LNCAP (cell line): ENCODE measurements at regions not wholly inside any gene's neighbourhood (a gene's known extent, or its start where the extent isn't known, plus 50 kb on each side); places are given as distances from the start of the nearest gene placed in this dataset.

Experiments
- TF ChIP-seq, protein P1 (sequence below): fragments of 450-650 bp; IDR thresholded peaks from 2 replicates; pipeline ENCODE4 v1.5.1; 2017; ENCODE audit warnings: mild to moderate bottlenecking

- TF ChIP-seq, protein P1, sequence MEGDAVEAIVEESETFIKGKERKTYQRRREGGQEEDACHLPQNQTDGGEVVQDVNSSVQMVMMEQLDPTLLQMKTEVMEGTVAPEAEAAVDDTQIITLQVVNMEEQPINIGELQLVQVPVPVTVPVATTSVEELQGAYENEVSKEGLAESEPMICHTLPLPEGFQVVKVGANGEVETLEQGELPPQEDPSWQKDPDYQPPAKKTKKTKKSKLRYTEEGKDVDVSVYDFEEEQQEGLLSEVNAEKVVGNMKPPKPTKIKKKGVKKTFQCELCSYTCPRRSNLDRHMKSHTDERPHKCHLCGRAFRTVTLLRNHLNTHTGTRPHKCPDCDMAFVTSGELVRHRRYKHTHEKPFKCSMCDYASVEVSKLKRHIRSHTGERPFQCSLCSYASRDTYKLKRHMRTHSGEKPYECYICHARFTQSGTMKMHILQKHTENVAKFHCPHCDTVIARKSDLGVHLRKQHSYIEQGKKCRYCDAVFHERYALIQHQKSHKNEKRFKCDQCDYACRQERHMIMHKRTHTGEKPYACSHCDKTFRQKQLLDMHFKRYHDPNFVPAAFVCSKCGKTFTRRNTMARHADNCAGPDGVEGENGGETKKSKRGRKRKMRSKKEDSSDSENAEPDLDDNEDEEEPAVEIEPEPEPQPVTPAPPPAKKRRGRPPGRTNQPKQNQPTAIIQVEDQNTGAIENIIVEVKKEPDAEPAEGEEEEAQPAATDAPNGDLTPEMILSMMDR, result no peak
These were observed 205.2 kb upstream of the CASK start for GRCh38 chrX:42128587-42128986.

GRCh38 chrX:42128020-42128419, 204.7 kb upstream of the CASK start:
- TF ChIP-seq, protein P1, result no peak

GRCh38 chrX:42127563-42127962, 204.2 kb upstream of the CASK start:
- TF ChIP-seq, protein P1, result no peak

GRCh38 chrX:42123369-42123768, 200.0 kb upstream of the CASK start:
- TF ChIP-seq, protein P1, result no peak

GRCh38 chrX:42119076-42119475, 195.7 kb upstream of the CASK start:
- TF ChIP-seq, protein P1, result no peak

- TF ChIP-seq, protein P1, result no peak
These were observed 194.0 kb upstream of the CASK start for GRCh38 chrX:42117318-42117717.

- TF ChIP-seq, protein P1, result no peak
These were observed 186.1 kb upstream of the CASK start for GRCh38 chrX:42109428-42109827.
